ENCODE measurements at regions not wholly inside any gene's neighbourhood (a gene's known extent, or its start where the extent isn't known, plus 50 kb on each side); places are given as distances from the start of the nearest gene placed in this dataset.

DNA sequence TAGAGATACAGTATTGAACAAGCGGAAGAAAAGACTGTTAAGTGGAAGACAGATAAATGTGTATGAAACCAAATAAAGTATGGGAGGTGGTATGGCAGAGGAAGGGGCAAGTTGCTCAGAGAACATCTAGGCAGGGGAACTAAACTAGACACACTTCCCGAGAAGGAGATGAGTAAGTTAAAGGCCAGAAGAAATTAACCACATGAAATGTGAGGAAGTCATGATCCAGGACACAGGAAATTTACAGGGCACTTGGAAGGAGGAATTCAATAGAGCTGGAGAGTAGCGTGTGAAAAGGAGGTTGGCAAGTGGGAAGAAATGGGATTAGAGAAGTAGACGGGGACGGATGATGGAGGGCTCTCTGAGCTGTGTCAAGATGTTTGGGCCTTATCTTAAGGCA is 208.8 kb downstream of the COG6 start:
- H3K27me3 Mint-ChIP-seq (ENCODE audit: low read depth): no peaks in the 10 kb centered on the region
- CTCF ChIA-PET: interaction anchor here (1.2 kb wide), 1 partner anchor 79 kb away, joined by 3 read pairs; no protein-coding TSS in a partner anchor
- H3K4me3 Mint-ChIP-seq: no peak overlapping the region
- no peak for DNase-seq
- no peak overlapping the region for H3K27ac Mint-ChIP-seq
- H3K36me3 Mint-ChIP-seq (ENCODE audit: low read depth): no peaks in the 10 kb centered on the region
- H3K4me1 Mint-ChIP-seq (ENCODE audit: low read depth): peaks cover 6% of the 10 kb centered on the region
- no peaks in the 10 kb centered on the region for H3K9me3 Mint-ChIP-seq
- intact Hi-C loops (cut with micrococcal nuclease): no loop called here

GRCh38 chr13:39866722-39867121 is 211.3 kb downstream of the COG6 start:
- DNase-seq: no peak
- Mint-ChIP-seq H3K27me3 (ENCODE audit: low read depth) (no peaks in the 10 kb centered on the region), H3K4me3 (no peak overlapping the region), H3K9me3 (no peaks in the 10 kb centered on the region), H3K4me1 (ENCODE audit: low read depth) (peaks cover 6% of the 10 kb centered on the region), H3K27ac (no peak overlapping the region), H3K36me3 (ENCODE audit: low read depth) (no peaks in the 10 kb centered on the region)
- intact Hi-C loops (cut with micrococcal nuclease): no loop called here
- CTCF ChIA-PET: interaction anchor here (0.6 kb wide), 1 partner anchor 29 kb away, joined by 3 read pairs; no protein-coding TSS in a partner anchor

DNA sequence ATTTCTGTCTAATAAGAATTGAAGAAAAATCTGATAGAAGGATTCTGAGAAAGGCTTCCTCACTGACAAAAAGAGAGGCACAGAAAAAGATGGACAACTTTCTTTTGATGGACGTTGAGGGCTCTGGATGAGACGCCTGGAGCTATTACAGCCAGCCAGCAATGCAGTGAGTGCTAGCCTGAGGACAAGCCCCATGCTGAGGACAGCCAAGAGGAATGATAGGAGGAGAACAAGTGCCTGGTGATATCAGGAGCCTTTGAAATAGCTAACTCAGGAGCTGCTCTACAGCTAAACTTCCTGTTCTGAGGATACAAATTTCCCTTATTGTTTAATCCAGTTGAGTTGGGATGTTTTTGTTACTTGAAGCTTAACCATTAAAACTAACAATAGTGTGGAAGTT is 212.3 kb downstream of the COG6 start:
- Mint-ChIP-seq H3K36me3 (ENCODE audit: low read depth) (no peaks in the 10 kb centered on the region), H3K4me1 (ENCODE audit: low read depth) (peaks cover 6% of the 10 kb centered on the region), H3K27ac (no peak overlapping the region), H3K4me3 (no peak overlapping the region), H3K27me3 (ENCODE audit: low read depth) (no peaks in the 10 kb centered on the region), H3K9me3 (no peaks in the 10 kb centered on the region)
- CTCF ChIA-PET: no interaction called here
- no peak for DNase-seq
- intact Hi-C loops (cut with micrococcal nuclease): no loop called here

DNA sequence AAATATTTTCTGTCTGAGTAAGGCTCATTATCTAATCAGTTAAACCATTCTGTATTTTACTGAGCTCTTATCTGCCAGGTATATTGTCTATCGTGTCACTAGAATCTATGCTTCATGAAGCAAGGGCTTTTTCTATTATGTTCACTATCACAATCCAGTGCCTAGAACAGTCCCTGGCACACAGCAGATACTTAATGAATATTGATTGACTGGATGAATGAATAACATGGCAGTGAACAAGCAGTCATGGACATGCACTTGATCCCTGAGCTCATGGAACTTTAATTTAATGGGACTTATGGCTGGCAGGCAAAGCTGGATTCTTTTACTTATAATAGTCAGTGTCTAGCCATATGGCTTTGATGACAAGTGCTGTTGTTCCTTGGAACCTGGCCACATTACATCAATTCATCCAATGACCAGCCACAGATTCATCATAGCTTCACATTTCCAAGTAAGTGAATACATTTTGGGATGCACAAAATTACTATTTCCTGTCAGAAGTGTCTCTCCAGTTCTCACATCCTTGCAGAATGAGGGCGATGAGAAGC is 214.8 kb downstream of the COG6 start:
- Mint-ChIP-seq H3K36me3 (ENCODE audit: low read depth) (no peaks in the 10 kb centered on the region), H3K9me3 (no peaks in the 10 kb centered on the region), H3K27me3 (ENCODE audit: low read depth) (no peaks in the 10 kb centered on the region), H3K4me1 (ENCODE audit: low read depth) (peaks cover 9% of the 10 kb centered on the region), H3K27ac (no peak overlapping the region), H3K4me3 (no peak overlapping the region)
- no peak for DNase-seq
- CTCF ChIA-PET: interaction anchor here (0.6 to 1.0 kb wide), 4 partner anchors 21 to 541 kb away, joined by 3 to 5 read pairs (median 4); no protein-coding TSS in a partner anchor
- intact Hi-C loops (cut with micrococcal nuclease): no loop called here

DNA sequence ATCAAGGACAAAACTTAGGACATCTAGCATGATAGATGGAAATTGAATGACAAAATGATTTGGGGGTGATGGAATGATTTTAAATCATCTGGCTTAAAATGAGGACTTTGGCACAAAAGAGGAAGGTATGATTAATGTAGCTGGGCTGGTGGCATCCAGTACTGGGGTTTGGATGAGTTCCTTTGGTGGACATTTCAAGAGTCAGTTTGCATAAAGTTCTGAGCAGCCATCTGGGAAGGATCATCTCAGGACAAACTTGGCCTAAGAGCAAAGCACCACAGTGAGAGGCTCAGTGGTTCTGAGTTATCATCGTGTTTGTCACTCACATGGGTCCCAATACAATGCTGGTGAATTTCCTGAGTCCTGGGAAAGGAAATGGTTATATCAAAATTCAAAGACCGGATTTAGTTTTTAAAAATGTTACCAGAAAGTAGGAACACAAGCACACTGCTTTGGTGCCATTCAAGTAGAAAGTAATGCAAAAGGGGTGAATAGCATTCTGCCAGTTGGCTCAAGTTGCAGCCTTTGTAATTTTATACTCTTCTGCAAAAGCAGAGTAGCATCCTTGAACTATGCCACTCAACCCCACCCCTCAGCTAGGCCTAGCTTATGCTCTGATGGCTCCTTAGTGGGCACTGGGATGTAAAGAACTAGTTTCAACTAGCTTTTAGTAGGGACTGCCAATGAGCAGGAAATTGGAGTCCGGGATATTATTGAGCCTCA is 219.0 kb downstream of the COG6 start:
- no peak for DNase-seq
- no peak overlapping the region for H3K4me3 Mint-ChIP-seq
- H3K27ac Mint-ChIP-seq: no peak overlapping the region
- CTCF ChIA-PET: no interaction called here
- no peaks in the 10 kb centered on the region for H3K36me3 Mint-ChIP-seq (ENCODE audit: low read depth)
- intact Hi-C loops (cut with micrococcal nuclease): no loop called here
- H3K27me3 Mint-ChIP-seq (ENCODE audit: low read depth): no peaks in the 10 kb centered on the region
- H3K4me1 Mint-ChIP-seq (ENCODE audit: low read depth): peaks cover 12% of the 10 kb centered on the region
- H3K9me3 Mint-ChIP-seq: no peaks in the 10 kb centered on the region

DNA sequence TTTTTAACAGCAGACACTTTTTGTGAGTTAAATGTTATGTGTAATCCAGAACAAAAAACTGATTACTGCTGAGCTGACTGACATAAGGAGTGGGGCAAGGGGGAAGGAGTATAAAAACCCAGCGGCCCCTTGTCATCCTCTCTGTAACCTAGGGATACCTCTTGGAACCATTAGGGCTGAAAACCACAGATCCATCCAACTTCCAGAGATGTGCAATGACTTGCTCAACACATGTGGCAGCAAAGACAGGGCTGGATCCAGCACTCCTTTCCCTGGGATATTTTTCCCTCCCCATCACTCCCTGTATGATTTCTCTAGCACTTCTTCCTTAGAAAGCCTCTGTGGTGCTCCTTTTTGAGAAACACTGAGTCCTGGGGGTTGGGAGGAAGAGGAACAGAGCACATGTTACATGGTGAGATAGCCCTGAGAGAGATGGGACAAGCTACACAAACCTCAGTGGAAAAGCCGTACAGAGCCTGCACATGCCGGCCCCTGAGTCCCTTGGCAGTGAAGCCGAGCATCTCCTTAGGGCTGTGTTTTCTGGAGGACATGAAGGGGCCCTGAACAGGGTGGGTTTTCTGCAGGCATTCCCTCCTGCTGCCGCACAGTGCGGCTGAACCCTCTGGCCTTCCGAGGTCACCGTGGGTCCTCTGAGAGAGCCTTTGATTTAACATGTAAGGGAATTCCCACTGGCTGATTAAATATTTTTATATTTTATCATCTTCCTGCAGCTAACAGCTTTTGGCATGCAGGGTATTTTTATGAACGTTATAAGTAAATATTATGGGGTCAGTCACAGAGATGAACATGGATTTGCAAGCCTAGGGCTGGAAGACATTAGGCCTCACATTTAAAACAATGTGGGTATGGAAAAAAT is 219.9 kb downstream of the COG6 start:
- H3K27me3 Mint-ChIP-seq (ENCODE audit: low read depth): no peaks in the 10 kb centered on the region
- intact Hi-C loops (cut with micrococcal nuclease): no loop called here
- no peak for DNase-seq
- H3K4me1 Mint-ChIP-seq (ENCODE audit: low read depth): peaks cover 12% of the 10 kb centered on the region
- no peak overlapping the region for H3K4me3 Mint-ChIP-seq
- H3K27ac Mint-ChIP-seq: no peak overlapping the region
- CTCF ChIA-PET: no interaction called here
- H3K9me3 Mint-ChIP-seq: no peaks in the 10 kb centered on the region
- no peaks in the 10 kb centered on the region for H3K36me3 Mint-ChIP-seq (ENCODE audit: low read depth)

GRCh38 chr13:39876258-39876657 is 220.8 kb downstream of the COG6 start:
- no peak for DNase-seq
- intact Hi-C loops (cut with micrococcal nuclease): no loop called here
- Mint-ChIP-seq H3K4me3 (no peak overlapping the region), H3K27me3 (ENCODE audit: low read depth) (no peaks in the 10 kb centered on the region), H3K4me1 (ENCODE audit: low read depth) (peaks cover 12% of the 10 kb centered on the region), H3K27ac (no peak overlapping the region), H3K36me3 (ENCODE audit: low read depth) (no peaks in the 10 kb centered on the region), H3K9me3 (no peaks in the 10 kb centered on the region)
- CTCF ChIA-PET: no interaction called here

DNA sequence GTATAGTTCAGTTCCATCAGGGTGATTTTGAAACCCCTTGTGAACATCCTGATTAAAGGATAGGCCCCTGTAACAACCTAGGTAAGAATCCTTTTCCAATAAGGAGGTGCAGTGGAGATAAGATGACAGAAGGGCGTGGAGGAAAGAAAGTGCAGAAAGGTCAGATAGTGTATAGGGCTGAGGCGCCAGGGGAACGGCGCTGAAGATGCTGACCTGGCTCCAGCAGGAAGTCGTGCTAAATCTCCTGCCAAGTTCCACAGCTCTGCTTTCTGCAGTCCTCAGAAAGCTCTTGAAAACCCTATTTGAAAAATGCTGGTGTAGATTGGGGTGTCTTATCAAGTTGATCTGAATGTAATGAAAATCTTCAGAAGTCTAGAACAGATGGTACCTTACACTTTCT is 221.7 kb downstream of the COG6 start:
- Mint-ChIP-seq H3K4me1 (ENCODE audit: low read depth) (peaks cover 12% of the 10 kb centered on the region), H3K36me3 (ENCODE audit: low read depth) (no peaks in the 10 kb centered on the region), H3K4me3 (no peak overlapping the region), H3K27ac (no peak overlapping the region), H3K9me3 (peaks cover 2% of the 10 kb centered on the region), H3K27me3 (ENCODE audit: low read depth) (no peaks in the 10 kb centered on the region)
- DNase-seq: no peak
- intact Hi-C loops (cut with micrococcal nuclease): no loop called here
- CTCF ChIA-PET: no interaction called here

DNA sequence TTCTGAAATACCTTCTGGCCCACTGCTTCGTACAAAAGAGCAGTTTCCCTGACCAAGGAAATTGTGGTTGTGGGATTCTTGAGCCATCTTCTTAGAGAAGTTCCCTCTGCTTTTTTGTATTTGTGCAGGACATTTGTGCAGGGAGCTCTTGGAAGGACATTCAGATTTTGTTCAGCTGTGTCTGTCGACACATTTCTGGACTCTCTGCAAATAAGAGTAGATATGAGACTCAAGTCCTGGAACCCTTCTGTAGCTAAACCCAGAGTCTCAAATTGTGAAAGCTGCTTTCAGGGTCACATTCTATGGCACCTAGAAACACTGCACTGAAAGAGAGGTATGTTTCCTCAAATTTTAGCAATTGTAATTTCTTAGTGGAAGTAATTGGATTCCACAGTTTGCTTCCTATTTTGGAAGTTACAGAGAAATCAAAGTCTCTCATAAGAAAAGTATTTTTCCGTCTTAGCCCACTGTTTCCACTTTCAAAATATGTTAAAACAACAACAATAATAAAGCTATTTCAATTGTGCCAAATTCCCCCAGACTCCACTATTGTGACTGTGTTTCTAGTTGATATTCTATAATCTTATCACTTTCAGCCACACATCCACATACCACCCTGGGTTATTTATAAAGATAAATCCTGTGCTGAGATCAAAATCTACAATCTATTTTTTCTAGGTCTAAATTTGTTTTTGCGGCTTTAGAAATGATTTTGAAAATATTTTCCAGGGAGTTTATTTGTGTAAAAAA is 224.0 kb downstream of the COG6 start:
- no peaks in the 10 kb centered on the region for H3K27me3 Mint-ChIP-seq (ENCODE audit: low read depth)

DNA sequence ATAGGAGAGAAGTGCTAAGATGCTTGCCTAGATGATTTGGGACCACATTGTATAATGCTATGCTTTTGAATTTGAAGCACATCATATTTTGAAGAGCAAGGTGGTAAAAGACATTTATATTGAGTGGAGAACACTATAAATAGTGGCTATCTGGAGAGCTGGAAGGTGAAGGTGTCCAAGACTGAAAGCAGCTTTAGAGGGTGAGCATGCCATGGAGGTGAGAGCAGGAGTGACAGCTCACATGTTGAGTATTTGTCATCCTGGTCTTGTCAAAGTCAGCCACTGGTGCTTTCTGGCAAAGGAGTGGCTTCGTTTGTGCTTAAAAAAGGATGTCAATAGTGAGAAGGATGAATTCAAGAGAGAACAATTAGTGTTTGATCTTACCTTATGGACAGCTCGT is 225.9 kb downstream of the COG6 start:
- H3K9me3 Mint-ChIP-seq: peaks cover 18% of the 10 kb centered on the region

More for the DNA sequence above, 224.0 kb downstream of the COG6 start:
- no peak for DNase-seq
- Mint-ChIP-seq H3K4me1 (ENCODE audit: low read depth) (peaks cover 9% of the 10 kb centered on the region), H3K9me3 (peaks cover 14% of the 10 kb centered on the region), H3K36me3 (ENCODE audit: low read depth) (no peaks in the 10 kb centered on the region), H3K27ac (no peak overlapping the region), H3K4me3 (no peak overlapping the region)
- CTCF ChIA-PET: no interaction called here
- intact Hi-C loops (cut with micrococcal nuclease): no loop called here

DNA sequence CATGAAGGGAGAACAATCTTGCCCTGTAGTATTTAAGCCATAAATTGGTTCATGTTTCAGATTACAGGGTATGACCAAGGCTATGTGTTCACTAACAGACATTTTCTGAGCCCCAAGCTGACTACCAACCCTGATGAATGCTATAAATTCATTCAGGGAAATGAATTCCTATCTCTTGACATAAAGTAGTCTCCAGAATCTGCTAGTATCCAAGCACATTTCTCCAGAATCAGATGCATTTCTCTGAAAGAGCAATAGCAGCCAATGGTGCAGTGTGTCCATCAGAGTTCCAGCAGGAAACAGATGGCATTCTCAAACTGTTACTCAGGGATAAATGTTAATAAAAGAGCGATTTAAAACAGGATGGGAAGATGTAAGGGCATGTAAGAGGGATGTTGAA is 226.4 kb downstream of the COG6 start:
- peaks cover 7% of the 10 kb centered on the region for H3K4me1 Mint-ChIP-seq (ENCODE audit: low read depth)
- peaks cover 18% of the 10 kb centered on the region for H3K9me3 Mint-ChIP-seq
- no peak for DNase-seq
- no peak overlapping the region for H3K27ac Mint-ChIP-seq
- H3K4me3 Mint-ChIP-seq: no peak overlapping the region
- CTCF ChIA-PET: interaction anchor here (0.6 to 0.9 kb wide), 3 partner anchors 10 to 149 kb away, joined by 3 read pairs; no protein-coding TSS in a partner anchor
- intact Hi-C loops (cut with micrococcal nuclease): no loop called here
- no peaks in the 10 kb centered on the region for H3K36me3 Mint-ChIP-seq (ENCODE audit: low read depth)
- H3K27me3 Mint-ChIP-seq (ENCODE audit: low read depth): no peaks in the 10 kb centered on the region

More for the DNA sequence above, 225.9 kb downstream of the COG6 start:
- Mint-ChIP-seq H3K27me3 (ENCODE audit: low read depth) (no peaks in the 10 kb centered on the region), H3K4me3 (no peak overlapping the region), H3K4me1 (ENCODE audit: low read depth) (peaks cover 7% of the 10 kb centered on the region), H3K36me3 (ENCODE audit: low read depth) (no peaks in the 10 kb centered on the region), H3K27ac (no peak overlapping the region)
- DNase-seq: no peak
- CTCF ChIA-PET: interaction anchor here (0.6 to 0.9 kb wide), 2 partner anchors 11 to 149 kb away, joined by 3 read pairs; no protein-coding TSS in a partner anchor
- intact Hi-C loops (cut with micrococcal nuclease): no loop called here

DNA sequence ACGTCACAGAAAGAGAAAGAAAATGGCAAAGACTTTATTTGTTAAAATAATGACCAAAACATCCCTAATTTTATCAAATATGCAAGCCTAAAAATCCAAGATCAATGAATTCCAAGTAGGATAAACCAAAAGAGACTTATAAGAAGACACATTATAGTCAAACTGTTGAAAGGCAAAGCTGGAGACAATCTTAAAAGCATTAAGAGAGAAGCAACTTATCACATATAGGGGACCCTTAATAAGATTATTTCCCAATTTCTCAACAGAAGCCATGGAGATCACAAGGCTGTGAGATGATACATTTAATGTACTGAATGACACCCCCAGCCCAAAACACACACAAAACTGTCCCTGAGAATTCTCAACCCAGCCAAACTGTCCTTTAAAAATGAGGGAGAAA is 228.7 kb downstream of the COG6 start:
- intact Hi-C loops (cut with micrococcal nuclease): no loop called here
- no peak for DNase-seq
- Mint-ChIP-seq H3K27ac (no peak overlapping the region), H3K4me3 (no peak overlapping the region), H3K36me3 (ENCODE audit: low read depth) (no peaks in the 10 kb centered on the region), H3K4me1 (ENCODE audit: low read depth) (no peaks in the 10 kb centered on the region), H3K27me3 (ENCODE audit: low read depth) (no peaks in the 10 kb centered on the region), H3K9me3 (peaks cover 18% of the 10 kb centered on the region)
- CTCF ChIA-PET: no interaction called here
